Posterior vena cava (tissue), 2 donors: ENCODE measurements at regions not wholly inside any gene's neighbourhood (a gene's known extent, or its start where the extent isn't known, plus 50 kb on each side); places are given as distances from the start of the nearest gene placed in this dataset.

Experiments
- DNase-seq: peaks from one replicate; pipeline ENCODE4 v3.0.0-alpha.2; 2020; ENCODE audit warnings: low spot score
- intact Hi-C, 2 donors: fragments of 100-400 bp; cut with DNase I; formaldehyde crosslinking; loops; one replicate each; pipeline versions ENCODE4 v1.14.1 to v1.14.2; 2022 to 2023
- donor health status: DM: yes; HTN: yes; CAD: no.
- donor health status: DM: yes; HTN: yes; CAD: no.

DNA sequence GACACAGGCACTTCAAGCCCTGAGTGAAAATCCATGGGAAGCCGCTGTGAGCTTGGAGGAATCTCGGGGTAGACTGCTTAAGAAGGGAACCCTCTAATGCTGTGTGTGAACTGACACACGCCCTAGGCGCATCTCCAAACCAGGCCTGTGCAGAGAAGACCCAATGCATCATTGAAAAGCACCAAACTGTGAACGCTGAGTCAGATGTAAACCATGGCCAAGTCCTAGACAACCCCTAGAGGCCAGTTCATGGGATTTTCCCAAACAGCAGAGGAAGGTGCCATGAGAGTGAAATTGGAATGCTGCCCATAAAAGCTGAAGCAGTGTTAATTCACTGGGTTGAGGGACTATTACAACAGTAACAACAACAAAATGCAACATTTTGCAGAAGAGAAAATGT, 296.5 kb downstream of the SMOC2 start:
- intact Hi-C loops = no loop called here
- DNase-seq = no peak

DNA sequence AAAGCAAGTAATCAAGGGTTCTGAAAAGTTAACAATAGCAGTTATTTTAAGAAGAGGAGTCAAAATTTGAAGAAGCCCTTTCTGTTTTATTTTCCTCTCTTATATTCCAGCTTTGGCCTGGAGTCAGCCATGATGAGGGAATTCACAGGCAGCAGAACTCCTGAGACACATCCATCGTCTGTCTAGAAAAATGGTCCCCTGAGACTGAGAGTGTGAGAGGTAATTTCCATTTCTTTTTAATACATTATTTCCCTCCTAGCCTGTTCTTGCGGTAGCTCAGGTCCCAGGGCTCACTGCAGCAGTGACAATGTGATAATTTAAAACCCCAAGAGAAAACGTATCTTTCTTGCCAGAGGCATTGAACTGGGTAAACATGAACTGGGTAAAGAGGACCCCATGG, 296.0 kb downstream of the SMOC2 start:
- DNase-seq = no peak
- intact Hi-C loops = no loop called here

DNA sequence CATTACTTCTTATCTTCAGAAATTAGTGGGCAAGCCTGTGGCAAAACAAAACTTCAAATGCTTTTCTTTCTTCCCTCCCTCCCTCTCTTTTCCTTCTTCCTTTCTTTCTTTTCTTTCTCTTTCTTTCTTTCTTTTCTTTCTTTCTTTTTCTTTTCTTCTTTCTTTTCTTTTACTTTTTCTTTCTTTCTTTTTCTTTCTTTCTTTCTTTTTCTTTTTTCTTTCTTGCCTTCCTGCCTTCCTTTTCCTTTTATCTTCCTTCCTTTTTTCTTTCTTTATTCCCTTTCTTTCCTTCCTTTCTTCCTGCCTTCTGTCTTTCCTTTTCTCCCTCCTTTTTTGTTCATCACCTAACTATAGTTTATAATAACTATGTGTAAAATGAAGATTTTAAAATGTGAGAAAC, 295.1 kb downstream of the SMOC2 start:
- intact Hi-C loops = no loop called here
- no peak for DNase-seq

DNA sequence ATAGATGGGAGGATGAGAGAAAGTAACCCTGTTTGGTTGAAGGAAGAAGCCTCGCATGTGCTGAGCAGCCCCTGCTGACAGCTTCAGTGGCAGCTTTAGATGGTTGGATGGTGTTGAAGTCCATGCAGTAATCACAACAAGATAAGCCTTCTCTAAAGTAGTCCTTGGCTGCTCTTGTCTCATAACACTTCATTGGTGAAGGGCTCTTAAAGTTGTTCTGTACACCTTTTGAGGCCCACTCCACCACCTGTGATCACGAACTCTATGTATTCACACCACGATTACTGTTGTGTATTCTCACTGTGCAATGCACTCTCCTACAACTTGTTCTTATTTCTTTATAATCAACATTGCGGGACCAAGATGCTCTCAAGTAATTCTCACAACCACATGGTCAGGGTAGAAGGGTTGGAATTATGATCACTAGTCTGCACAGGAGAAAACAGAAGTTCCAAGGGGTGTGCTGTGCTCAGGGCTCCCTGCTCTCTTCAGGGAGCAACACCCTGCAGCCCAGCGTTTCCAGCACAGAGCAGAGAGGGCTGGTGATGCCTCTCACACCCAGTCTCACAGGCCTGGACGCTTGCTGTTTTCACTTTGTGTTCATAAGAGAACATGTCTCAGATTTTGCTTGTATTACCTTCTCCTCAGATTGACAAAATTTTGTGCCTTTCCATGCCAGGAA, 294.4 kb downstream of the SMOC2 start:
- DNase-seq = no peak
- intact Hi-C loops = no loop called here

DNA sequence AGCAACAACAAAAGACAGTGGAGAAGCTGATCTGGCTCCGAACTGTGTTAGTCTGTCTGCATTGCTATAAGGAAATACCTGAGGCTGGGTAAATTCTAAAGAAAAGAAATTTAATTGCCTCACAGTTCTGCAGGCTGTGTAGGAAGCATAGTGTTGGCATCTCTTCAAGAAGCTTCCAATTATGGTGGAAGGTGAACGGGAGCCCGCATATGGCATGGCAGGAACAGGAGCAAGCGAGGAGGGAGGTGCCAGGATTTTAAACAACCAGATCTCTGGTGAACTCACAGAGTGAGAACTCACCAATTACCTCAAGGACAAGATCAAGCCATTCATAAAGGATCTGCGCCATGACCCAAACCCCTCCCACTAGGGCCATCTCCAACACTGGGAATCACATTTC, 293.5 kb downstream of the SMOC2 start:
- no peak for DNase-seq
- intact Hi-C loops = no loop called here

DNA sequence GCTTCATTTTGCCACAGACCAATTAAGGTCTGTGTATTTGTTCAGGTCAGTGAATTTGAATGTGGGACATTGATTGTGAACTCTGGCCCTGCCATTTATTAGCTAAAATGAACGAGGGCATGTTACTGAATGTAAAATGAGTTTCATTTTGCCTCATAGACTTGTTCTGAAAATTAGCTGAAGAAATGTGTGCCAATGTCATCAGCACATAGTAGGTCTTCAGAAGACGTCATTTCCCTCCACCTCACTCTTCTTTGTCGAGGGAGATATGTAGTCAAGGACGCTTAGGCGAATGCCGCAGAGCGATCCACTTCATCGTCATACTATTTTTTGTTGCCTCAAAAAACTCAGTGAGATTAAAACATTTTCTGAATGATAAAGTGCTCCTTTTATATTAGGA, 291.7 kb downstream of the SMOC2 start:
- intact Hi-C loops = no loop called here
- DNase-seq = no peak

DNA sequence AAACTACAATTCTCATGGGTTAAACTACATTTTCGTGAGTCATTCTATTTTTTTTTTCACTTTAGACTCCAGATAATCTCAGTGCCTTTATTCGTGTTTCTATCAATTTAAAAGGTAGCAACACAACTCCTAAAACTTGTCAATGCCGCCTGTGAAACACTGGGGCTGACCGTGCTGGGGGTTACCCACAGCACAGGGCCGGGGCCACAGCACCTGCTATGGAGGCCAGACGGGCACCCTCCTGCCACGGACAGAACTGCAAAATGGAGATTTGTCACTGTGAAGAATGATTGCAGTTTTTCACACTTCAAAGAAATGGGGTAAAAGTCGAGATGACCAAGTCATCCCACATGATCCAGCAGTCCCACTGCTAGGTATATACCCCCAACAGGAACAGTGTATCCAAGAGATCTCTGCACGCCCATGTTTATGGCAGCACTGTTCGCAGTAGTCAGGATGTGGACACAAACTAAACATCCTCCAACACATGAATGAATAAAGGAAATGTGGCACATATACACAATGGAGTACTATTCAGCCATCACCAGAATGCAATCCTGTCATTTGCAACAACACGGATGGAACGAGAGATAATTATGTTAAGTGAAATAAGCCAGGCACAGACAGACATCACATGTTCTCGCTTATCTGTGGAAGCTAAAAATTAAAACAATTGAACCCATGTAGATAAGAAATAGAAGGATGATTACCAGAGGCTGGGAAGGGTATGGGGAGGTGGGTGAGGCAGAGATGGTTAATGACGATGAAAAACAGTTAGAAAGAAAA, 290.1 kb downstream of the SMOC2 start:
- DNase-seq = no peak
- intact Hi-C loops = no loop called here

DNA sequence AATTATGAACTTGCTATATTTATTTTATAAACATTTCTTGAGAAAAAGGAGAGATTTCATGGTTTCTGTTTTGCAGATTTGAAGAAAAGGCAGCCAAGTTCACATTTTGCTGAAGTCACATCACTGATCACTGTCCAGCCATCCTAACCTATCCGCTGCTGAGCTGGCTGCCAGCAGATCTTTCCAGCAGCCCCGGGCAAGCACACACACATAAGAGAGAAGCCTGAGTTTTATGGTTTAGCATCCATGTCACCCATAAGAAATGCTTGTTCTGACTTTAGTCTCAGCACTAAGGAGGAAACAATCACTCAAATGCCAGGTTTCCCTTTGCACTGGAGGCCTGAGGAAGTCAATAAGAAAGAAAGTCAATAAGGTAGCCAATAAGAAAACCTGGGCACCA, 287.1 kb downstream of the SMOC2 start:
- intact Hi-C loops = no loop called here
- no peak for DNase-seq

DNA sequence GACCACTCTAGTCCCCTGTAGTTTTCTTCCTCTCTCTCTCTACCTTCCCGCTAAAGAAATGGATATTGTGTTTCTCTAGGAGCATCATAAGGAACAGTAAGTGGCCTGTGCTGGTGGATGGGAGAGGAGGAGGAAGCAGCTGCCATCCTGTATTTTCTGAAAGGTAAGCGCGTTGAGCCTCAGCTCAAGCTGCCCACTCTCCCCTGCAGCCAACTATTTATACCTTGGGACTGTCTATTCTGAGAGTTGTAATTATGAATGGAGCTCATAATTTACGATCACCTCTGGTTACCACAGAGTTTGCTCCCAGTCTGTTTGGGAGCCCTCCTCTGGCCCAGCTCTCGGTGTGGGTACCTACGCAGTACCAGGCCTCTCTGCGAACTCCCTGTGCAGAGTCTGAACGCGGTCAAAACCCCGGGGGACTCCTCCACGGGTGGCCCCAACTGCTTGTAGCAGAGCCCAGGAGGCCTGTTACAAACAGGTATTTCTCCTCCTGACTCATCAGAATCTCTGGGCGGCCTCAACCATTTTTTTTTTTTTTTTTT, 285.4 kb downstream of the SMOC2 start:
- DNase-seq = no peak
- intact Hi-C loops = no loop called here

DNA sequence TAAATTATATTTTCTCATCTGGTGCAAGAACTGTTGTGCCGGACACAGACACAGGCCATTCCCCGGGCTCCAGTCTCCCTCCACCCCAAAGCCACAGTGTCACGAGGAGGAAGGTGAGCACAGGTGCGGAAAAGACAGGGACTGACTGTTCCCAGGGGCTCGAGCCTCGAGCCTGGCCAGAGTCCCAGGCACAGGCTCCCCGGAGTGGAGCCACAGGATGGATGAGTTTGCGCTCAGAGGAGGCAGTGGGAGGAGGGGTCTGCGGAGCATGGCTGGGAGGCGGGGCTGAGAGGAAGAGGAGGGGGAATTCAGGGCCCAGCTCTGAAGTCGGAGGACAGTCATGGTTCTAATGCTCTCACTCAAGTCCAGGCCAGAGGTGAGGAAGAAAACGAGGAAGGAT, 284.8 kb downstream of the SMOC2 start:
- no peak for DNase-seq
- intact Hi-C loops = no loop called here

DNA sequence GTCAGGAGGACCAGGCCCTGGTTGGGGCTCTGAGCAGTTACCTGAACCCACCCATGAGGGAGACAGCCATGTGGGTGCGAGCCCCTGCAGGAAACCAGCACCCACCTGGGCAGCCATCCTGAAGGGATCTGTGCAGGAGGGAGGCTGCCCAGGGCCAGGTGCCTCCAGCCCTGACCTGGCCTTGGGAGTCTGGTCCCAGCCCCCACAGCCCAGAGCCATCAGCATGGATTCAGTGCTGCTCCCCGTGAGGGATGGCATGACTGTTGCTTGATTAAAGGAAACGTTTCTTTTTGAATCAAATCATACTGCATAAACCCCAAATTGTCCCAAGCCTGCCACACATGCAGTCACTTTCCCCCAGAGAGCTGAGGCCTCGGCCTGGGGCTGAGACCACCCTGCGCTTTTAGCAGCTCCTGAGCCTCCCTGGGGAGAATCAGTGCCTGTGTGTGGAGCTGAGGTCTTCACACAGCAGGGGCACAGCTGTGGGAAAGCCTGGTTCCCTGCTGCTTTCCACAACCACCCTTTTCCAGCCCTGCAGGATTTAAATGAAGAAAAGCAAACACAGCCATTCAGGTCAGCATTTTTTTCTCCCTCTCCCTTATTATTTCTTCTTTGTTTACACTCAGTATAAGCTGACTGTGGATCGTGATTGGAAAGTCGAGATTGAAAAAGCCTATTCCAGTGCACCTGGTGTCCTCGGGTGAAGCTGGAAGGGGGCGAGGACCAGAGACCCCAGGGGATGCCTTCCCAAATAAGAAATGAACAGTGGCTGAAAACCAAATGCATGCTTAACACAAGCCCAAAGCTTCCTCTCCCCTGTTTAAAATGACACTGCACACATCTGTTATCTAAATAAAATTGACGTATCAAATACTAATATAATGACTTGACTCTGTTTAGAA, 283.9 kb downstream of the SMOC2 start:
- intact Hi-C loops = no loop called here
- DNase-seq = no peak

DNA sequence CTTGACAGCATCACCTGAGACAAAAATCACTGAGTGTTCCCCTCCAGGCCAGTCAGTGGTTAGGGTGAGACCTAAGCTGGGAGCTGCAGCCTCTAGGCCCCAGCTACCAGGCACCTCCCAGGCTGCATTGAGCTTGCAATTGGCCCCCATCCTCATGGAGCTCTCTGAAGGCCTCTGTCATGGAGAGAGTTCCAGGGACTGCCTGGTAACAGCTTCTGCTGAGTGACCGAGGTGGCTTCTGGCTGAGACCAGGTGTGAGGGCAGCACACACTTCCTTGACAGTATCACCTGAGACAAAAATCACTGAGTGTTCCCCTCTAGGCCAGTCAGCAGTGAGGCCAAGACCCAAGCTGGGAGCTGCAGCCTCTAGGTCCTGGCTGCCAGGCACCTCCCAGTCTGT, 283.0 kb downstream of the SMOC2 start:
- intact Hi-C loops = no loop called here
- no peak for DNase-seq

DNA sequence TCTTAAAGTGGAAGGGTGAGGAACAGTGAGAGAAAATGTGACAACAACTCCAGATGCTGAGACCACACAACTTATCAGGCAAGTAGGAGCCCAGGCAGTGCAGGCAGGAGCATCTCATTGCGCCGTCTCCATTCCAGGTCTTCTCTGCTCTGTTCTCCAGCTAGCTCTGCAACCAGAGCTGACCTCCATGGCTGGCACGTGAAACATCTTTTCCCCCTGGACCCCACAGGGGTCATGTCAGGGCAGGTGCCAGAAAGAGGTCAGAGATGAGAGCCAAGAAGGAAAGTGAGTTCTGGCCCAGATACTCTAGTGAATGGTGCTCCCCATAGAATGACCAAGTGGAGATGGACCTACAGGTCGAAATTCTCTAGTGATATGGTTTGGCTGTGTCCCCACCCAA, 281.4 kb downstream of the SMOC2 start:
- intact Hi-C loops = no loop called here
- no peak for DNase-seq

DNA sequence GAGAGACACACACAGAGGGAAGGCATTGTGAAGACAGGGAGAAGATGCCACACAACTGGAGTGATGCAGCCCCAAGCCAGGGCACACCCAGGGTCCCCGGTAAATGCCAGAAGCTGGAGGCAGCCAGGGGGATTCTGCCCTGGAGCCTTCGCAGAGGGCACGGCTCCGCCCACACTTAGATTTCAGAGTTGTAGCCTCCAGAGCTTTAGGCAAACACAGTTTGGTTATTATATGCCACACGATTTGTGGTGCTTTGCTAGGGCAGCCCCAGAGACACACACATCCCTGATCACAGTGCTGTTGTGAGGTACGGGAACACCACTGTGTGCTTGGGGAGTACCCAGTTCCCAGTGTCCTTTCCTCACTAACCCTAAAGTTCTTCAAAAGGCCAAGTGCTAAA, 280.6 kb downstream of the SMOC2 start:
- intact Hi-C loops = no loop called here
- no peak for DNase-seq

DNA sequence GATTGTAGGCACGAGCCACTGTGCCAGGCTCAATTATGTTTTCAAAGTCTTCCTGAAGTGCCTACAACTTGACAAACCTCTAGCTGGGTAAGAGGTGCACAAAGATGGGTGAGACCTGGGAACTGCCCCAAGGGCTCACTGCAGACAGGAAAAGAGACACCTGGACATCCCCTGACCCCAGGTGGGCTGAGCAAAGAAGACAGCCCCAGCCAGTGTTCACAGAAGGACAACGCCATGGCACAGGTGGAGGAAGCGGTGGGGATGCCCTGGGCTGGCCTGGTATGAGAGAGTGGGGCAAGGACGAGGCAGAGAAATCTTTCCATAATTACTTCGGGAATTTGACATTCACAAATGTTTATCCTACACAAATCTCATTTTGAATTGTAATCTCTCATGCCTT, 278.9 kb downstream of the SMOC2 start:
- no peak for DNase-seq
- intact Hi-C loops = no loop called here

DNA sequence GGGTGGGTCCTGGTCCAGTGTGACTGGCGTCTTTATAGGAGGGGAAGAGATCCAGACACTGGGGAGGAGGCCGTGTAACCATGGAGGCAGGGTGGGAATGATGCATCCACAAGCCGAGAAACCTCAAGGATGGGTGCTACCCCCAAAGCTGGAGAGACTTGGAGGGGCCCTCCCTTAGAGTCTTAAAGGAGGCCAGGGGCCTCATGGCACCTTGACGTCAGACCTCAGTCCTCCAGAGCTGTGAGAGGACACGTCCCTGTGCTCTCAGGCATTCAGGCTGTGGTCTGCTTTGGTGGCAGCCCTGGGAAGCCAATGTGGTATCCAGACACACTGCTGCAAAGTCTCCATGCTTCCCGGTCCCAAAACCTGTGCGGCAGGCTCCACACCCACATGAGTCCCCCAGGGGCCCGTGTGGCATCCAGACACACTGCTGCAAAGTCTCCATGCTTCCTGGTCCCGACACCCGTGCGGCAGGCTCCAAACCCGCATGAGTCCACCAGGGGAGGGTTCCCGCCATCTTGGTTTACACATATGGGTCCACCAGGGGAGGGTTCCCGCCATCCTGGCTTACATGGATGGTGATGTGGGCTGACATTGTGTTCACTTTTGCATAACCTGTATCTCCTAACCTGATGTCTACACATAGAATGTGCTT, 278.0 kb downstream of the SMOC2 start:
- no peak for DNase-seq
- intact Hi-C loops = no loop called here
